ENCODE measurements at regions not wholly inside any gene's neighbourhood (a gene's known extent, or its start where the extent isn't known, plus 50 kb on each side); places are given as distances from the start of the nearest gene placed in this dataset.

GRCh38 chr4:161329852-161330251, 833.9 kb downstream of the FSTL5 start:
- intact Hi-C loops (cut with micrococcal nuclease; ENCODE audit: unreplicated experiment): loop anchor here (10.0 kb wide), 1 partner anchor 835 kb away; the partner anchor contains the start of gene FSTL5
- no peaks in the 10 kb centered on the region for H3K27me3 ChIP-seq (replicated peaks; ENCODE audit: insufficient read depth, low read depth, low read length, poor library complexity)
- BruUV-seq (replicated peaks): no TSS peak
- H3K4me3 ChIP-seq (ENCODE audit: low read depth, low read length, poor library complexity, severe bottlenecking): no peak overlapping the region
- H3K27ac ChIP-seq (ENCODE audit: low read depth, low read length, poor library complexity, severe bottlenecking): no peak overlapping the region
- TF ChIP-seq CTCF (conservative IDR thresholded peaks at IDR 0.05; ENCODE audit: low read depth, low read length) (no peak), EZH2 (IDR thresholded peaks at IDR 0.05; ENCODE audit: borderline replicate concordance, low read depth, low read length, poor library complexity, severe bottlenecking) (no peak)
- H3K9me3 ChIP-seq (ENCODE audit: low read depth, low read length, poor library complexity, severe bottlenecking): no peaks in the 10 kb centered on the region
- no peak for DNase-seq (ENCODE audit: low spot score)
- no peaks in the 10 kb centered on the region for H3K4me1 ChIP-seq (ENCODE audit: insufficient read depth, low read length, poor library complexity, severe bottlenecking)
- H3K36me3 ChIP-seq (ENCODE audit: insufficient read depth, low read length, poor library complexity, severe bottlenecking): no peaks in the 10 kb centered on the region
- POLR2A ChIA-PET (ENCODE audit: low non-redundant PET): interaction anchor here (0.7 kb wide), 1 partner anchor 399 kb away, joined by 4 read pairs; no protein-coding TSS in a partner anchor
- CTCF ChIA-PET: no interaction called here

GRCh38 chr4:161321706-161322105, 842.1 kb downstream of the FSTL5 start:
- no peaks in the 10 kb centered on the region for H3K27me3 ChIP-seq (replicated peaks; ENCODE audit: insufficient read depth, low read depth, low read length, poor library complexity)
- H3K36me3 ChIP-seq (ENCODE audit: insufficient read depth, low read length, poor library complexity, severe bottlenecking): no peaks in the 10 kb centered on the region
- POLR2A ChIA-PET (ENCODE audit: low non-redundant PET): interaction anchor here (0.6 kb wide), 1 partner anchor 256 kb away, joined by 3 read pairs; no protein-coding TSS in a partner anchor
- no peak overlapping the region for H3K4me3 ChIP-seq (ENCODE audit: low read depth, low read length, poor library complexity, severe bottlenecking)
- intact Hi-C loops (cut with micrococcal nuclease; ENCODE audit: unreplicated experiment): loop anchor here (10.0 kb wide), 1 partner anchor 843 kb away; the partner anchor contains the start of gene FSTL5
- H3K4me1 ChIP-seq (ENCODE audit: insufficient read depth, low read length, poor library complexity, severe bottlenecking): no peaks in the 10 kb centered on the region
- CTCF ChIA-PET: no interaction called here
- TF ChIP-seq CTCF (conservative IDR thresholded peaks at IDR 0.05; ENCODE audit: low read depth, low read length) (no peak), EZH2 (IDR thresholded peaks at IDR 0.05; ENCODE audit: borderline replicate concordance, low read depth, low read length, poor library complexity, severe bottlenecking) (no peak)
- no TSS peak for BruUV-seq (replicated peaks)
- no peaks in the 10 kb centered on the region for H3K9me3 ChIP-seq (ENCODE audit: low read depth, low read length, poor library complexity, severe bottlenecking)
- no peak overlapping the region for H3K27ac ChIP-seq (ENCODE audit: low read depth, low read length, poor library complexity, severe bottlenecking)
- no peak for DNase-seq (ENCODE audit: low spot score)

- no TSS peak for BruUV-seq (replicated peaks)
- TF ChIP-seq EZH2 (IDR thresholded peaks at IDR 0.05; ENCODE audit: borderline replicate concordance, low read depth, low read length, poor library complexity, severe bottlenecking) (no peak), CTCF (conservative IDR thresholded peaks at IDR 0.05; ENCODE audit: low read depth, low read length) (peak; percentile 64)
- peak; percentile 63 for DNase-seq (ENCODE audit: low spot score)
- Histone ChIP-seq H3K4me1 (ENCODE audit: insufficient read depth, low read length, poor library complexity, severe bottlenecking) (no peaks in the 10 kb centered on the region), H3K9me3 (ENCODE audit: low read depth, low read length, poor library complexity, severe bottlenecking) (no peaks in the 10 kb centered on the region), H3K4me3 (ENCODE audit: low read depth, low read length, poor library complexity, severe bottlenecking) (no peak overlapping the region), H3K27ac (ENCODE audit: low read depth, low read length, poor library complexity, severe bottlenecking) (no peak overlapping the region), H3K27me3 (replicated peaks; ENCODE audit: insufficient read depth, low read depth, low read length, poor library complexity) (no peaks in the 10 kb centered on the region), H3K36me3 (ENCODE audit: insufficient read depth, low read length, poor library complexity, severe bottlenecking) (no peaks in the 10 kb centered on the region)
- intact Hi-C loops (cut with micrococcal nuclease; ENCODE audit: unreplicated experiment): loop anchor here (10.0 kb wide), 1 partner anchor 844 kb away; the partner anchor contains the start of gene FSTL5
- ChIA-PET CTCF (no interaction called here), POLR2A (ENCODE audit: low non-redundant PET) (no interaction called here)
Measured at GRCh38 chr4:161320377-161320776, 843.4 kb downstream of the FSTL5 start.
